ENCODE measurements at regions not wholly inside any gene's neighbourhood (a gene's known extent, or its start where the extent isn't known, plus 50 kb on each side); places are given as distances from the start of the nearest gene placed in this dataset.

DNA sequence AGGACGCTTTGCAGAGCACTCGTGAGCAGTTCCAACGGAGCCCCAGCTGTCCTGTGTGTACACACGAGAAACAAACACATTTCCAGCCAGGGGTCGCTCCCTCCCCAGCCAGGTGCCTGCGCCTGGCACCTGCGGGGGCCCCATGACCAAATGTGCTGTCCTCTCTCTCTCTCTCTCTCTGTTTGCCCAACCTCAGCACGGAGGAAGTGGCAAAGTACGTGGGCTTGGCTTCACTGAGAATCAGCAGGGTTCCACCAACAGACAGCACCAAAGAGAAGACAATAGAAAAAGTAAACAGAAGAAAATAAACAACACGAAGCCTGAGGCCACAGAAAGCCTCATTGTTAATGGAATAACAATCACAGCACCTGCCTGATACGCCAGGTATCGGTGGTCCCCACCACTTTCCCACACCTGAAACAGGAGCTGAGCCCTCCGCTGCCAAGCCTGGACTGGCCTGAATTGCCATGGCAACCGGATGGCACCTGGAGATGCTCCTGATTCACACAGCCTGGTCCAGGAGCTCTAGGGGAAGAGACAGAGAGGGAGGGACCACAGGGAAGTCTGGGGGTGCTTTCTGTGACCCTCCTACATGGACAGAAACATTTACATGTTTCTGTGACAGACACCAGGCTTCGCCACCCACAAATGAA is 103.9 kb upstream of the CACNA1A start:
- Mint-ChIP-seq H3K36me3 (no peaks in the 10 kb centered on the region), H3K4me3 (no peak overlapping the region), H3K27me3 (ENCODE audit: insufficient read depth, low read depth) (peaks cover 7% of the 10 kb centered on the region), H3K9me3 (no peaks in the 10 kb centered on the region), H3K4me1 (peaks cover 6% of the 10 kb centered on the region), H3K27ac (no peak overlapping the region)
- no peak overlapping the region for H3K4me2 ChIP-seq
- H3K27ac ChIP-seq: no peak overlapping the region
- no peaks in the 10 kb centered on the region for H4K20me1 ChIP-seq (ENCODE audit: low read depth)
- H3K36me3 ChIP-seq: no peaks in the 10 kb centered on the region
- H3K79me2 ChIP-seq (ENCODE audit: low read depth): no peaks in the 10 kb centered on the region
- TF ChIP-seq EZH2 (IDR thresholded peaks at IDR 0.05) (no peak), EZH2phosphoT487 (IDR thresholded peaks at IDR 0.05) (no peak)
- TF ChIP-seq, protein P1, sequence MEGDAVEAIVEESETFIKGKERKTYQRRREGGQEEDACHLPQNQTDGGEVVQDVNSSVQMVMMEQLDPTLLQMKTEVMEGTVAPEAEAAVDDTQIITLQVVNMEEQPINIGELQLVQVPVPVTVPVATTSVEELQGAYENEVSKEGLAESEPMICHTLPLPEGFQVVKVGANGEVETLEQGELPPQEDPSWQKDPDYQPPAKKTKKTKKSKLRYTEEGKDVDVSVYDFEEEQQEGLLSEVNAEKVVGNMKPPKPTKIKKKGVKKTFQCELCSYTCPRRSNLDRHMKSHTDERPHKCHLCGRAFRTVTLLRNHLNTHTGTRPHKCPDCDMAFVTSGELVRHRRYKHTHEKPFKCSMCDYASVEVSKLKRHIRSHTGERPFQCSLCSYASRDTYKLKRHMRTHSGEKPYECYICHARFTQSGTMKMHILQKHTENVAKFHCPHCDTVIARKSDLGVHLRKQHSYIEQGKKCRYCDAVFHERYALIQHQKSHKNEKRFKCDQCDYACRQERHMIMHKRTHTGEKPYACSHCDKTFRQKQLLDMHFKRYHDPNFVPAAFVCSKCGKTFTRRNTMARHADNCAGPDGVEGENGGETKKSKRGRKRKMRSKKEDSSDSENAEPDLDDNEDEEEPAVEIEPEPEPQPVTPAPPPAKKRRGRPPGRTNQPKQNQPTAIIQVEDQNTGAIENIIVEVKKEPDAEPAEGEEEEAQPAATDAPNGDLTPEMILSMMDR (IDR thresholded peaks at IDR 0.05): peak; percentile 18
- peaks cover 2% of the 10 kb centered on the region for H3F3A ChIP-seq (ENCODE audit: low read depth)
- peak overlapping the region; percentile 76 for H2AFZ ChIP-seq (replicated peaks)
- no peaks in the 10 kb centered on the region for H3K27me3 ChIP-seq
- H3K9ac ChIP-seq: no peak overlapping the region
- peak; percentile 44 for DNase-seq (ENCODE audit: low spot score)
- no peak overlapping the region for H3K4me3 ChIP-seq
- H3K9me3 ChIP-seq (ENCODE audit: low read depth): no peaks in the 10 kb centered on the region
- H3K4me1 ChIP-seq: peaks cover 3% of the 10 kb centered on the region

- Mint-ChIP-seq H3K27ac (no peak overlapping the region), H3K4me1 (peaks cover 6% of the 10 kb centered on the region), H3K4me3 (no peak overlapping the region), H3K36me3 (no peaks in the 10 kb centered on the region), H3K27me3 (ENCODE audit: insufficient read depth, low read depth) (peaks cover 15% of the 10 kb centered on the region), H3K9me3 (no peaks in the 10 kb centered on the region)
- Histone ChIP-seq H2AFZ (replicated peaks) (no peak overlapping the region), H3K79me2 (ENCODE audit: low read depth) (no peaks in the 10 kb centered on the region), H3K4me2 (no peak overlapping the region), H3K9me3 (ENCODE audit: low read depth) (no peaks in the 10 kb centered on the region), H3K27me3 (no peaks in the 10 kb centered on the region), H3K4me3 (no peak overlapping the region), H3K27ac (no peak overlapping the region), H3K36me3 (no peaks in the 10 kb centered on the region), H3F3A (ENCODE audit: low read depth) (peaks cover 6% of the 10 kb centered on the region), H4K20me1 (ENCODE audit: low read depth) (no peaks in the 10 kb centered on the region), H3K4me1 (peaks cover 6% of the 10 kb centered on the region), H3K9ac (no peak overlapping the region)
- no peak for TF ChIP-seq EZH2phosphoT487 (IDR thresholded peaks at IDR 0.05)
- TF ChIP-seq EZH2 (IDR thresholded peaks at IDR 0.05): no peak
- DNase-seq (ENCODE audit: low spot score): no peak
Observed at GRCh38 chr19:13606156-13606555, 99.9 kb upstream of the CACNA1A start.

- Mint-ChIP-seq H3K9me3 (no peaks in the 10 kb centered on the region), H3K4me1 (peaks cover under 1% of the 10 kb centered on the region), H3K27ac (no peak overlapping the region), H3K4me3 (no peak overlapping the region), H3K36me3 (no peaks in the 10 kb centered on the region), H3K27me3 (ENCODE audit: insufficient read depth, low read depth) (peaks cover 15% of the 10 kb centered on the region)
- Histone ChIP-seq H3K27me3 (no peaks in the 10 kb centered on the region), H3K79me2 (ENCODE audit: low read depth) (no peaks in the 10 kb centered on the region), H2AFZ (replicated peaks) (peak overlapping the region; percentile 58), H3K9me3 (ENCODE audit: low read depth) (no peaks in the 10 kb centered on the region), H3K4me2 (no peak overlapping the region), H3K4me1 (peaks cover 6% of the 10 kb centered on the region), H3K4me3 (no peak overlapping the region), H4K20me1 (ENCODE audit: low read depth) (no peaks in the 10 kb centered on the region), H3K36me3 (no peaks in the 10 kb centered on the region), H3K9ac (no peak overlapping the region), H3F3A (ENCODE audit: low read depth) (peaks cover 6% of the 10 kb centered on the region), H3K27ac (no peak overlapping the region)
- TF ChIP-seq EZH2phosphoT487 (IDR thresholded peaks at IDR 0.05): no peak
- TF ChIP-seq, protein P1 (IDR thresholded peaks at IDR 0.05): no peak
- DNase-seq (ENCODE audit: low spot score): no peak
Observed at GRCh38 chr19:13604902-13605586, 98.8 kb upstream of the CACNA1A start.

- Mint-ChIP-seq H3K36me3 (no peaks in the 10 kb centered on the region), H3K27ac (no peak overlapping the region), H3K4me3 (no peak overlapping the region), H3K9me3 (no peaks in the 10 kb centered on the region), H3K27me3 (ENCODE audit: insufficient read depth, low read depth) (peaks cover 9% of the 10 kb centered on the region), H3K4me1 (peaks cover 3% of the 10 kb centered on the region)
- no peaks in the 10 kb centered on the region for H4K20me1 ChIP-seq (ENCODE audit: low read depth)
- H3K9ac ChIP-seq: no peak overlapping the region
- no peaks in the 10 kb centered on the region for H3K36me3 ChIP-seq
- H3F3A ChIP-seq (ENCODE audit: low read depth): peaks cover 6% of the 10 kb centered on the region
- no peak overlapping the region for H3K4me3 ChIP-seq
- H3K27me3 ChIP-seq: no peaks in the 10 kb centered on the region
- TF ChIP-seq, protein P1 (IDR thresholded peaks at IDR 0.05): no peak
- no peak for TF ChIP-seq EZH2phosphoT487 (IDR thresholded peaks at IDR 0.05)
- TF ChIP-seq EZH2 (IDR thresholded peaks at IDR 0.05): no peak
- no peak overlapping the region for H3K27ac ChIP-seq
- no peaks in the 10 kb centered on the region for H3K79me2 ChIP-seq (ENCODE audit: low read depth)
- no peaks in the 10 kb centered on the region for H3K9me3 ChIP-seq (ENCODE audit: low read depth)
- peaks cover 6% of the 10 kb centered on the region for H3K4me1 ChIP-seq
- H2AFZ ChIP-seq (replicated peaks): no peak overlapping the region
- DNase-seq (ENCODE audit: low spot score): no peak
- no peak overlapping the region for H3K4me2 ChIP-seq
Observed at GRCh38 chr19:13600802-13601201, 94.5 kb upstream of the CACNA1A start.
